ENCODE measurements at regions not wholly inside any gene's neighbourhood (a gene's known extent, or its start where the extent isn't known, plus 50 kb on each side); places are given as distances from the start of the nearest gene placed in this dataset.

DNA sequence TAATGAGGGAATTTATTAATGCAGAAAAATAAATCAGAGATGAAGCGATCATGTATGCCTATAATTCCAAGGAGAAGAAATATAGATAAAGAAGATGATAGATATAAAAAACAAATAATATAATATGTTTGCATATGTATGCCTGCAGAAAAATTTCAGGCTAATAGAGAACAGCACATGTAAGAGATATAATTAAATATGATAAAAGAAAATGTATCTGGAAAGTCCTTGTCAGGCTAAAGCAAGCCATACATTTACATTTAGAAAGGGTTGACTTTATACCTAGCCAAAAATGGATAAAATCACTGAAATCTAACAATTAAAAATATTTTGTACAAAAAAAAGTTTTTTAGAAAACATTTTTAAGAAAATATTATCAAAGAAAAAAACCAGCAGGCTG, 454.1 kb downstream of the C6orf118 start:
- in situ Hi-C loops (cut with MboI; ENCODE audit: low sequenced_read_pairs): no loop called here
- no peak overlapping the region for H3K14ac ChIP-seq (replicated peaks; ENCODE audit: low read depth, low read length)

More for the DNA sequence above, 454.1 kb downstream of the C6orf118 start:
- Histone ChIP-seq H2BK15ac (ENCODE audit: low read depth, low read length) (no peak overlapping the region), H3K18ac (ENCODE audit: low read depth, low read length) (no peak overlapping the region), H2BK120ac (ENCODE audit: low read depth, low read length) (no peak overlapping the region), H3K4me1 (ENCODE audit: control insufficient read depth, insufficient read depth, low read length) (no peaks in the 10 kb centered on the region), H3K56ac (ENCODE audit: extremely low read depth, insufficient read depth, low read length) (no peak overlapping the region), H3K36me3 (ENCODE audit: control insufficient read depth, insufficient read depth, low read length) (no peaks in the 10 kb centered on the region), H2AFZ (replicated peaks; ENCODE audit: low read length, poor library complexity) (no peak overlapping the region), H2AK9ac (replicated peaks; ENCODE audit: low read depth, low read length, poor library complexity) (no peak overlapping the region), H3K27ac (ENCODE audit: insufficient read depth, low read length) (no peak overlapping the region), H3K9me3 (ENCODE audit: control insufficient read depth, insufficient read depth, low read length) (peaks cover 4% of the 10 kb centered on the region), H3K79me1 (ENCODE audit: low read depth in 1 of 2, low read length in 2 of 2) (no peaks in the 10 kb centered on the region), H2BK5ac (ENCODE audit: low read depth, low read length, poor library complexity, severe bottlenecking) (no peak overlapping the region), H3K4ac (ENCODE audit: low read depth, low read length) (no peak overlapping the region), H4K91ac (ENCODE audit: insufficient read depth, low read depth, low read length) (no peak overlapping the region), H4K8ac (ENCODE audit: low read depth in 2 of 2, low read length in 2 of 2) (no peak overlapping the region), H3K4me2 (ENCODE audit: low read depth, low read length) (no peak overlapping the region), H3K4me3 (ENCODE audit: insufficient read depth, low read depth, low read length) (no peak overlapping the region), H3K9ac (ENCODE audit: low read depth, low read length) (no peak overlapping the region), H3K9me1 (ENCODE audit: insufficient read depth, low read length) (no peaks in the 10 kb centered on the region), H2BK20ac (ENCODE audit: low read depth, low read length) (no peak overlapping the region), H3K23ac (ENCODE audit: low read depth, low read length) (no peak overlapping the region), H2AK5ac (ENCODE audit: low read depth, low read length) (no peak overlapping the region), H4K5ac (ENCODE audit: low read depth, low read length) (no peak overlapping the region), H4K20me1 (ENCODE audit: insufficient read depth, low read length) (no peaks in the 10 kb centered on the region), H3K27me3 (ENCODE audit: control insufficient read depth, insufficient read depth, low read length) (no peaks in the 10 kb centered on the region)
- dilution Hi-C loops (cut with HindIII; ENCODE audit: low sequenced_read_pairs, unreplicated experiment) (no loop called here), intact Hi-C loops (cut with micrococcal nuclease) (no loop called here)
- ChIA-PET CTCF (no interaction called here), POLR2A (ENCODE audit: unreplicated experiment) (no interaction called here)
- BruUV-seq (replicated peaks): no TSS peak
- WGBS, 2 experiments (ENCODE audit: extremely low coverage in 2 of 2, insufficient read length in 1 of 2): no CpG with 5 or more reads among the region's 1 CpG
- ATAC-seq (ENCODE audit: low read depth) (no peak), DNase-seq (no peak)
- TF ChIP-seq ELK1 (IDR thresholded peaks at IDR 0.05; ENCODE audit: borderline replicate concordance, low read depth, low read length) (no peak), POLR2A (IDR thresholded peaks at IDR 0.05; ENCODE audit: low read depth, low read length) (no peak), MAZ (IDR thresholded peaks at IDR 0.05; ENCODE audit: borderline replicate concordance, low read depth, low read length) (no peak), MAFK (IDR thresholded peaks at IDR 0.05; ENCODE audit: low read depth, low read length) (no peak), RAD21 (IDR thresholded peaks at IDR 0.05; ENCODE audit: low read length) (no peak)
- TF ChIP-seq, protein P1, sequence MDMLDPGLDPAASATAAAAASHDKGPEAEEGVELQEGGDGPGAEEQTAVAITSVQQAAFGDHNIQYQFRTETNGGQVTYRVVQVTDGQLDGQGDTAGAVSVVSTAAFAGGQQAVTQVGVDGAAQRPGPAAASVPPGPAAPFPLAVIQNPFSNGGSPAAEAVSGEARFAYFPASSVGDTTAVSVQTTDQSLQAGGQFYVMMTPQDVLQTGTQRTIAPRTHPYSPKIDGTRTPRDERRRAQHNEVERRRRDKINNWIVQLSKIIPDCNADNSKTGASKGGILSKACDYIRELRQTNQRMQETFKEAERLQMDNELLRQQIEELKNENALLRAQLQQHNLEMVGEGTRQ (IDR thresholded peaks at IDR 0.05; ENCODE audit: low read depth, low read length): no peak

Measured in IMR-90 (cell line).